ENCODE measurements at regions not wholly inside any gene's neighbourhood (a gene's known extent, or its start where the extent isn't known, plus 50 kb on each side); places are given as distances from the start of the nearest gene placed in this dataset.
A peak's percentile ranks its signal among the peaks of the same experiment; 100 is the strongest.

DNA sequence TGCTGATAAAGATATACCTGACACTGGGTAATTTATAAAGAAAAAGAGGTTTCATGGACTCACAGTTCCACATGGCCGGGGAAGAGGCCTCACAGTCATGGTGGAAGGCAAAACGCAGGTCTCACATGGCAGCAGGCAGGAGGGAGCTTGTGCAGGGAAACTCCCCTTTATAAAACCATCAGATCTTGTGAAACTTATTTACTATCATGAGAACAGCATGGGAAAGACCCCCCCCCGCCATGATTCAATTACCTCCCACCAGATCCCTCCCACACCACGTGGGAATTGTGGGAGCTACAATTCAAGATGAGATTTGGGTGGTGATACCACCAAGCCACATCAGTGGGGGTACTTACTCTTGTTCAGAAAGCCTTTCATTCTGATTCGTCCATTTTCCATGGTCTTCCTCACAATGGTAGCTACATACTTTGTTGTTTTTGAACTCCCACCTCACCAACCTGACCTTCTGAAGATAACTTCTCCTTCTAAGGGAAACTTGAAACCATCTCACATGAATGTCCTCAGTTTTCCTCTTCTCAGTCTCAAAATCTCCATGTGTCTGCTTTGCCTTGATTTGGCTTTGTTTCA lies 275.6 kb upstream of the PROK2 start:
- DNase-seq = no peak

DNA sequence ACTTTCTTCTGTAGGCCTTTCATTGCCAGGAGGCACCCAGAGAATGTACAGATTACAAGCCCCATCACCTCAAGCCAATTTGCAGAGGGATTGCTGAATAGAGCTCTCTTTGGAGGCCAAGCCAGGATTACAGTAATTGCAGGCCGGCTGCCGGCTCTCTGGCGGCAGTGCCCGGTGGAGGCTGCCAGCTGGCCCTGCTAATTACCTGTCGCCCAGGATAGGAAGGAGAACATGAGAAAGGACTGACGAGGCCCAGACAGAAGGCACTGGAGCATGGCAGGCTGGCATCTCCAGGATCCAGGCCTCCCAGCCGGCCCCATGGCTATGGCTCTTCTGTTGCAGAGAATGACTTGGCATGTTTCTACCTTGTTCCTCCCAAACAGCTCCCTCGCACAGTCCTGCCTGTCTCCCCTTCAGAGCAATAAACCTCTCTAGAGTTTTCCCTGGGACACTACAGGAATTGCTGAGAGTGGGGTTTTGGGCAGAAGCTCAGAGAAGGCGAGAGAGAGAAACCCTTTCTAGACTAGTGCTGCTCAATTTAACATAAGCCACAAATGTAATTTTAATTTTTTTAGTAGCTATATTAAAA lies 273.6 kb upstream of the PROK2 start:
- DNase-seq = no peak

DNA sequence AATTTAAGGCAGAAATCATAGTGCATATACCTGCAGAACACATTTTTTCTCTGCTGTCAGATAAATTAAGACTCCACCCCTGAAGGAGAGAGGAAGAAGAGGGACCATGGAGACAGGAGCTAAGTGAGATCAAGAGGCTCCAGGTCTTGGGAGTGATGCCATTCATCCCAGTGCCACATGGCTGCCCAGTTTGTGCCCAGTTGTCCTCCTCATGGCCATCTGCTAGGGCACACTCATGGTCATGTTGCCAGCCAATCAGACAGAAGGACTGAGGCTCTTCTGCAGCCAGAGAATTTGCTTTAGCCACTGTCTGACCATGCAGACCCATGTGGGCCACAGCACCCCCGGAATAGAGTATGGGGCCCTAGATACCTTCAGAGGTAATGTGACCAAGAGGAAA lies 270.5 kb upstream of the PROK2 start:
- DNase-seq = no peak

DNA sequence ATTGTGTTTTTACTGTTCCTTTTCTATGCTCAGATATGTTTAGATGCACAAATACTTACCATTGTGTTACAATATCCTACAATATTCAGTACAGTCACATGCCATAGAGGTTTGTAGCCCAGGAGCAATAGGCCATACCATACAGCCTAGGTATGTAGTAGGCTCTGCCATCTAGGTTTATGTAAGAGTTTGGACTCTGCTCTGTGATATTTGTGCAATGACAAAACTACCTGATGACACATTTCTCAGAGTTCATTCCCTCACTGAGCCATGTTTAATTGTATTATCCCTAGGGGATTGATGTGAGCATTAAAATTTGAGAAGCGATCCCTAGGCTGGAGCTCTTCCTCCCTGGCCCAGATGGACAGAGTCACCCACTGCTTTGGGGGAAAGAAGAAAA lies 270.0 kb upstream of the PROK2 start:
- no peak for DNase-seq

DNA sequence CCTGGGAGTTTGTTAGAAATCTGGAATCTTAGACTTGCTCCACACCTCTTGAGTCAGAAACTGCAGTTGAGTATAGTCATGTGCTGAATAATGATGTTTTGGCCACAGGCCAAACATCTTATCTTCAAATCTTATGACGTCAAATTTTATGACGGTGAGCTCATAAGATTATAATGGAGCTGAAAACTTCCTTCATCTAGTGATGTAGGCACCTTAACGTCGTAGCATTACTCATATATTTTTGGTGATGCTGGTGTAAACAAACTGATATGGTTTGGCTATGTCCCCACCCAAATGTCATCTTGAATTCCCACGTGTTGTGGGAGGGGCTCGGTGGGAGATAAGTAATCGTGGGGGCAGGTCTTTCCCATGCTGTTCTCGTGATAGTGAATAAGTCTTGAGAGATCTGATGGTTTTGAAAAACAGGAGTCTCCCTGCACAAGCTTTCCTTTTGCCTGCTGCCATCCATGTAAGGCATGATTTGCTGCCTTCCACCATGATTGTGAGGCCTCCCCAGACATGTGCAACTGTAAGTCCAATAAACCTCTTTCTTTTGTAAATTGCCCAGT lies 268.0 kb upstream of the PROK2 start:
- no peak for DNase-seq

DNA sequence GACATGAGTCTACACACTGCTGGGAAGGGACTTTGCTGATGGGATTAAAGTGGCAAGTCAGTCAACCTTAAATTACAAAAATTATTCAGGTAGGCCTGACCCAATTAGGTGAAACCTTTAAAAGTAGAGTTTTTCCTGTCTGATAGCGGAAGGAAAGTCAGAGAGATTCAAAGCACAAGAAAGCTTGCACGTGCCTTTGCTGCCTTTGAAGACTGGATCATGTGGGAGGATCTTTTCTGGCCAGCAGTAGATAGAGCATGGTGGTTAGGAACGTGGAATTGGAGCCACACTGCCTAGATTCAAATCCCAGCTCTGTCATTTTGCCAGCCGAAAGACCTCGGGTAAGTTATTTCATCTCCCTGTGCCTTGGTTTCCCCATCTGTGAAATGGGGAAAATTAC lies 265.8 kb upstream of the PROK2 start:
- no peak for DNase-seq

DNA sequence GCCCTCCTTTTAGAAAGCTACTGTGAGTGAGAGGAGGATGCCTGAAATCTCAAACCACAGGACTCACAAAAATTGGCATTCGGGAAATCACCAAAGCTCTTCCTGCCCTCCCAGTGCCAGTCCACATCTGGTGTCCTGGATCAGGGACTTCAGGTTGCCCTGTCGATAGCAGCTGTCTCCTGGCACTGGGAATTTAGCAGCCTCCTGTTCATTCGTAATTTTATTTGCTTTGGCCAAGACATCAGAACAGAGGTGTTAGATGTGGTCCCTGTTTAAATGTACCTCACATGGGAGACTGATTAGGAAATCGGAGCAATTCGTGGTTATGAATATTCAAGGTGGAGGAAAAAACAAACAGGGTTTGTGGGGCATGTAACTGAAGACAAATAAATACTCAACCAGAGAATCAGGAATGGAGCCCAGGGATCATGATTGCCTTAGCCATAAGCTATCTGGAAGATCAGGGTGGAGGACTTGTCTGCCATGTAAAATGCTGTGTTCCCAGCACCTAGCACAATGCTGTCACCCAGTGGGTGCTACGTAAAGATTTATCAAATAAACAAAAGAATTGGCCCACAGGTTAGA lies 265.2 kb upstream of the PROK2 start:
- no peak for DNase-seq

DNA sequence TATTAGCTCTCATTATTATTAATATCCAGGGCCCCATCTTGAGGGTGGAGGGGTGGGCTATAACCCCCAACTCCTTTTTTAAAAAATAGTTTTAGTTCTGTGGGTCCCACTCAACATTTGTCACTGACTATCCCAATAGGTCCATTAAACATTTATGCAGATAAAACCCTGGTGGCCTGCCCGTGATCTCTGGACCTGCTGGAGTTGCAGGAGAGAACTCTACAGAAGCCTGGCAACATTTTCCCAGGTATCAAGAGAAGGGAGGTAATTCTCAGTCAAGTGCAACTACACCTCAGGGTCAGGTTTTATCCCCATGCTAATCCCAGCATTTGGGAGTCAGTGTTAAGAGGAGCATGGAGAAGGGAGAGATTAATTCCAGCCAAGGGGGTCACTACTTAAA lies 264.4 kb upstream of the PROK2 start:
- DNase-seq = no peak

DNA sequence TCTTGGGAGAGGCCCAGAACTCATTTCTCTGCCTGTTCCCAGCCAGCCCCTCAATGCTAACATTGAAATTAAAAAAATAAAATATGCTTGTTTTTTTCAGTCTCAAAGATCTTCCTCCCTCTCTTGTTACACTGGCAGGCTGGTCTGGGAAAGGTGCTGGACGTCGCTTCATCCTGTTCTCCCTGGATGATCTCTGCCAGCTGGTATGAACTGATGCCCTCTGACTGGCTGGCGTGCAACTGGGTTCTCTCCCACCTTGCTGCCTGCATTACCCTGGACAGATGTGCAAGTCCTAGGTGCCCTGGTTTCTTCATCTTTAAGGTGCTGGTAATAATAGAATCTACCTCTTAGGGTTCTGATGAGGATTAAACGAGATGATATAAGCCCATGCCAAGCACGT lies 263.9 kb upstream of the PROK2 start:
- no peak for DNase-seq

DNA sequence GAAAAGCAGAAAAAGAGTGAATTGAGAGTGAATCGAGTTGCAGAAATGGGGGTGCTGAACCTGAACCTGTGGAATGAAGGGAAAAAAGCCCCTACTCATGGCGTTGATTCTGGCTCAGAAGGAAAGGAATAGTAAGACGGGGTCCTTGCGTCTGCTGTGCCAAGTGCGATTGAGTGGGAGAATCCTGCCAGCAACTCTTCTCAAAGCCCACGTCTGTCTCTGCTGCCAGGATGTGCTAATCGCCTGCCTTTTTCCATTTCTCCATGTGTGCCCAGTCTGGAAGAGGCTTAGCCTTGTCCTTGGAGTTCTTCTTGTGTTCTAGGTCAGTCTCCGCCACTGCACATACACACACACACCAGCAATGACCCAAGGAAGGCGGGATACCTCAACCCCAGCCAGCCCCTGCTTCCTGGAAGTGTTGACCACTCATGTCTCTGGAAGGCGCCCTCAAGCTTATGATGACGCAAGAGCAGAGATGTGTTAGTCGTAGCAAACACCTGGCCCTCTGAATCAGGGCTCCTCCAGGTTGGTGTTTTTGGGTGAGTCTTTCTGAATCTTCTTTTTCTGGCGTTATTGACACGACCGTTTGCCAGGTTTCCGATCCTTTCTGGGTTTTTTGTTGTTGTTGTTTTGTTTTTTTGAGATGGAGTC lies 262.4 kb upstream of the PROK2 start:
- peak; percentile 39 for DNase-seq

DNA sequence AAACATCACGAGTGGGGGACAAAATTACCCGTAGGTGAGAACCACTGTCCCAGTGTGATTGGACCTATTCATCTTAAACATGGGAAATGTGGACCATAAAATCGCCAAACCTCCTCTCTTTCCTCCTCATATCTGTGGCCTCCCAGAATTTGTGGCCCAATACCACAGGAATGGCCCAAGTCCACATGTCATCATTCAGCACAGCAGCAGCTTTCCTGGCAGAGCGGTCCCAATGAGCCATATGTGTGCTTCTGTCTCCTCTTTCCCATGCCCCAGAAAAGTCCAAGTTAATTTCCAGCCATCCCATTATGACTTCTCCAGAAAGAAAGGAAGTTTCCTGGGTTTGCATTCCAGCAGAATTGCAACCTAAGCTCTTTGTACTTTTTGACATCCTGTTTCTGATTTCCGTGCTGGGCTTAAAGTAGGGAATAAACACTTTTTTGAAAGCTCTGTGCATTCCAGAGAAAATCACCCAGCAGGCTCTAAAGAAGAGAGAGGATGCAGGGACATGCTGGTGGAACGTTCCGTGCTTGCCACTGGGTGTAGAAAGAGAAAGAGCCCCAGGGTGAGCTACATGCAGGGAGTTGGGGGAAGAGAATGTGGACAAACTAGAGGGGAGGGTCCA lies 259.4 kb upstream of the PROK2 start:
- DNase-seq = no peak

DNA sequence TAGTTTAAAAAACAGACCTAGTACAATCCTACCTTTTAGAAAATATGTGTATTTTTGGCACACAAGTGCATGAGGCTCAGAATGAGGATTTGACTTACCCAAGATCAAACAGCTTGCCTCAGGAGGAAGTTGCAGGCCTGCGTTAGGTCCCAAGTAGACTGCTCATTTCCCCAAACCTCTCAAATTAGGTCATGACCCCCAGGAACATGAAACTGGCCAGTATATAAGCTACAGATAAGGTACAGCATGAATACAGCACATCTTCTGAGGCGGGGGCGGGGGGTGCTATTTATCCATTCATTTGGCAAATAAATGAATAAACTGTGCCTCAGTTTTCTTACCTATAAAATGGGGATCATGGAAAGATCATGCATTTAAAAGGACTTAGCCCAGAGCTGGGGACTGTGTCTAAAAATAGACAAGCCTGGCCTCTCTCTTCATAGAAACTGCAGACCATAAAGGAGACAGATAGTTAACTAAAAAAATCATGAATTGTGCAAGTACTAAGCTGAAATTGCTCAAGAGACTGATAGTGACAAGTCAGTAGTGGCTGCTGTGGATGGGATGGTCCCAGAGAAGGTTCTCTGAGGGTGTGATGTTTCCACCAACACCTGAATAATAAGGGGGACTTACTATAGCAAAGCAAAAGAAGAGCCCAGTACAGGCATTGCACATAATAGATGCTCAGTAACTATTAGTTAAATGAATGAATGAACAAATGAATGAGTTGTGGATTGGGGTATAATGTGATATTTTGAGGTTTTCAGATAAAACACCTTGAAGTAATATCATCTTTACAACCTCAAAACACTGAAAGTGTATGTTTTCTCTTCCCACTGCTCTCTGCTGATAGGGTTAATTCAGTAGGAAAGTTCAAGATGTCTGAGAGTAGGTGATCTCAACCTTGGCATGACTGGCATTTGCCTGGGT lies 258.5 kb upstream of the PROK2 start:
- peak; percentile 38 for DNase-seq

DNA sequence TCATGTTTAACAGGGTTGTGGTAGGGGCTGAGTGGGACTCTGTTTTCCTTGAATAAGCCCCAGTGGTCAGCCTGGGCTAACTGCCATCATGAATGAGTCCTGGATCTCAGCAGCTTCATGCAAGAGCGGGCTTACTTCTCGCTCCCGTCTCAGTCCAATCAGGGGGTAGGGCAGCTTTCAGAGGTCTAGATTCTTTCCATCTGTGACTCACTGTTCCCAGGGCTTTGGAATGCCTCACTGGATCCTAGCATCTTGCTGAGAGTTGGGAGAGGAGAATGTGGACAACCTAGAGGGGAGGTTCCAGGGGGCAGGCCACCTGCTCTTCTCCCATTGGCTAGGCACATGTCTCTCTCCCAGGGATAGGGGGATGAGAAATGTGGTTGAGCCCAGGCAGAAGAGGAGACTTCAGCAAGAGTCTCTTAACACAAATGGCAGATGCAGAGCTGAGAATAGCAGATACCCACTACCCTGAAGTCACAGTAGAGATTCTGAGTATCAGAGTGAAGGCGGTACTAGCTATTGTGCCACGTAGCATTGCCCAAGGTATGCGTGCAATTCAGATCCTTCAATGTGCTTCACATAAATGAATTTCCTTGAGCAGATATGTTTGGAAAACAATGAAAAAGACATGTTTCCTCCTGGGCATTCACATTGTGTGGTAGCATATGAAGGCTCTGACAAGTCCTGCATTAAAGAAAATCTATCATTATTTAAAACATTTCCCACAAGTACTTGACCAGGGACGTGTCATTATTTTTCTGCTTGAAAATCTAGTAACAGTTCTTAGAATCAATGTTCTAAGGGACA lies 257.7 kb upstream of the PROK2 start:
- no peak for DNase-seq

DNA sequence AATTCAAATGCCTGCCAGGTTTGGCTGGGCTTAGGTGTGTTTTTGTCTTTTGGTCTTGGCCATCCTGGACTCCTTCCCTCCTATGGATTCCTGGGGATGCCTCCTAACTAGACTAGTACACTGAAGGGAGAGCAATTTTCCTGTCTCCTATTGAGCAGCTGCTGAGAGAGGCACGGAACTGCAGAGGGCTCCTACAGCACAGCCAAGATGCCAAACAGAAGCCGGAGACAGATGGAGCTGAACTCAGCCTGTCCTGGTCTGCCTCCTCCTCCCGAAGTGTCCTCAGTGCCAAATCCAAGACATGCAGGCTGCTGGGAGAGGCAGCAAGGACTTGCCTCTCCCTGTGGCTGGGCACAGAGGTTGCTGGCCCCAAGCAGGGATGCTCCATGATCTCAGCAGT lies 256.6 kb upstream of the PROK2 start:
- DNase-seq = no peak

DNA sequence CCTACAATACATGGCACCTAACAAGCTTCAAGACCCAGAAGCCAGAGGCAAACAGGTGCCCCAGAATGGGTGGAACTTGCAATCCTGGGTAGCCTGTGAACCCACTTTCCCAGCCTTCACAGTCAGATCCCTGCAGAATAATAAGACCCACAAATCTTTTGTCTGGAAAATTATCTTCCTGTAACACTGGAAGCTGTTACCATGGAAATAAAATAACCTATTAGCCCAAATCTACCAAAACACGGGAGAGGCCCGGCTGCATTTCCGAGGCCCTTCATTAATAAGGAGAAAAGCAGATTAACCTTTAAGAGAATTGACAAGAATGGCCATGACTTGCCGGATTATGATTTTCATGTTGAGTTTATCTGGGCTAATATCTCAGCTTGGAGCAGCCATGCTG lies 256.1 kb upstream of the PROK2 start:
- no peak for DNase-seq

DNA sequence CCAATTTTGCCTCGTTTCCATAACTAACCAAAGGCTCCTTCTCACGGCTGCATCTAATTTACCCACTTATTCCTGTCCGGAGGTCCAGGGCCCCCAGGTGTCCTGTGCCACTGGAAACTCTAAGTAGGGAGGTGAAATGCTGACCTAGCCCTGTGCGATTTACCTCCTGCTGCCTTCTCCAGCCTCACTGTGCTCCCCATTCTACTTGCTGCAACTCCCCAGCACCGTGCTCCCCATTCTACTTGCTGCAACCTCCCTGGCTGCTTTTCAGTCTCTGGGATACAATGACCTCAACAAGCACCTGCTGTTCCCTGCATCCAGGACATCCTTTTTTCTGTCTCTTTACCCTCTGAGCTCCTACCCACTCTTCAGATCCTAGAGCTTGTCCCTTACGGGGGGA lies 254.7 kb upstream of the PROK2 start:
- DNase-seq = no peak

DNA sequence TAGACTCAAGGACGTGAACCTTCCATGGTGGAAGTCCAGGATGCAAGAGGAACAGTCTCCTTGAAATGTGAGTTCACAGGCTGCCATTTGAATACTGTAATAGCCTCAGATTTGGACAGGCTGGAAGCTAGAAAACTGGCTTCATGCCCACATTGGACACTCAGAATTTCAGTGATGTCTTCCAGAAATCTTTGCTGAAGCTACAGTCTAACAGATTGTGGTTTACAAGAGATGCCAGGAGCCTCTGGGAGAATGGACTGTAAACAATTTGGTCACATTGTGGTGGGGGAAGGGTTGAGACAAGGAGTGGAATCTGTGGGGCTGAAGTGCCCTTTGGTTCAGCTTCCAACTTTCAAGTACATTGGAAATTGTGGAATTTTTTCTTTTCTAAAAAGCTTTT lies 252.0 kb upstream of the PROK2 start:
- DNase-seq = no peak

DNA sequence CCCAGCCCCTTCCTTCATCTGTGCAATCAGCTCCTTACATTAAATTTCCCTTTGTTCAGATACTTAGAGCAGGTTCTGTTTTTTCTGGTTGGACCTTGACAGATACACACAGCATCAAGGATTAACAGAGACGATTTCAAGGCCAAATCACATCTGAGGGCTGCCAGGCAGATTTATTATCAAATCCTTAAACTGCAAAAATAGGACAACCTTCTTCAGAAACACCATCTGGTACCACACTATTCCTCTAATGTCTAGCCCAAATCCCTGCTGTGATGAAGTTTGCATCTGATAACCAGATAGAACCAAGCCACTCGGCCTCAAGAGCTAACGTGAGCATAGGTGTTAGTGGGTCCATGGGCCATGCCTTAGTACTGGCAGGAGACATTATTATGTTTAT lies 250.7 kb upstream of the PROK2 start:
- DNase-seq = no peak

DNA sequence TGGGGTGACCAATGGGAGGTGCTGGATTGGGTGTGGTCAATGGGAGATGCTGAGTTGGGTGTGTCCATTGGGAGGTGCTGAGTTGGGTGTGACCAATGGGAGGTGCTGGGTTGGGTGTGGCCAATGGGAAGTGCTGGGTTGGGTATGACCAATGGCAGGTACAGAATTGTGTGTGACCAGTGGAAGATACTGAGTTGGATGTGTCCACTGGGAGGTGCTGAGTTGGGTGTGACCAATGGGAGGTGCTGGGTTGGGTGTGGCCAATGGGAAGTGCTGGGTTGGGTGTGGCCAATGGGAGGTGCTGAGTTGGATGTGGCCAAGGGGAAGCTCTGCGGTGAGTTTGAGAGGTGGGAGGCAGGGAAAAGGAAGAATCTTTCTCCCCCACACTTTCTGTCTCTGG lies 250.0 kb upstream of the PROK2 start:
- no peak for DNase-seq

DNA sequence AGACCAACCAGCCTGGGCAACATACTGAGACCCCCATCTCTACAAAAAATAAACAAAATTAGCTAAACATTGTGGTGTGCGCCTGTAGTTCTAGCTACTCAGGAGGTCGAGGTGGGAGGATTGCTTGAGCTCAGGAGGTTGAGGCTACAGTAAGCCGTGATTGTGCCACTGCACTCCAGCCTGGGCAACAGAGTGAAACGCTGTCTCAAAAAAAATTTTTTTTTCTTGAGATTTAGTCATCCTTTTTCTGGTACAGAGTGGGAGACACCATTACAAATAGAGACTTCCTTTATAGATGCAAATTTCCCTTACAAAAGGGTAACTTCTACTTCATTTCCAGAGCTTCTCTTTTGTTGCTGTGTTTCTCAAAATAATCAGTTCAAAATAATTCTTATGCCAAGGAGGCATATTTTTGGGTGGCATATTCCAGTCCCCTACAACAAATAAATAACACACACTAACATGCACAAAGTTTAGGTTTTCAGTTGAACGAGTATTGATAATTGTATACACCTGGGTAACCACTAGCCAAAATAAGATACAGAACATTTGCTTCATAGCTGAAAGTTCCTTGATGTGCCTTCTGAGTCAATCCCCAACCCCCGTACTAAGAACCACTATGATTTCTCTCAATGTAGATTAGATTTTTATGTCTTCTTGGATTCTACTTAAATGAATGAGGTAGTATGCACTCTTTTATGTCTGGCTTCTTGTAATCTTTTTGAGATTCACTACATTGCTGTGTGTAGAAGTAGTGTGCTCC lies 248.9 kb upstream of the PROK2 start:
- no peak for DNase-seq
